SK-N-SH treated with all-trans-retinoic acid at 6 μM for 48 hours (cell line): ENCODE measurements at regions not wholly inside any gene's neighbourhood (a gene's known extent, or its start where the extent isn't known, plus 50 kb on each side); places are given as distances from the start of the nearest gene placed in this dataset.

ENCODE experiments used
- ATAC-seq: fragments of 200-7000 bp; cut with Tn5 transposase; 3 replicates; pipeline ENCODE4 v1.9.1; 2020; ENCODE audit warnings: mild to moderate bottlenecking, moderate library complexity
- BACH2 ChIP-seq: fragments of 250-450 bp; sonication (Bioruptor Pico); IDR thresholded peaks from 2 replicates; pipeline ENCODE4 v1.9.0; 2021; ENCODE audit warnings: mild to moderate bottlenecking, borderline replicate concordance
- CSDC2 ChIP-seq: fragments of 250-450 bp; sonication (Bioruptor Pico); IDR thresholded peaks from 2 replicates; pipeline ENCODE4 v1.5.0; 2020; ENCODE audit warnings: mild to moderate bottlenecking, moderate library complexity
- ESRRG ChIP-seq: fragments of 250-450 bp; sonication (Bioruptor Pico); IDR thresholded peaks from 2 replicates; pipeline ENCODE4 v1.6.1; 2021; ENCODE audit warnings: mild to moderate bottlenecking
- GLIS3 ChIP-seq: fragments of 250-450 bp; sonication (Bioruptor Pico); IDR thresholded peaks from 2 replicates; pipeline ENCODE4 v1.5.0; 2020; ENCODE audit warnings: mild to moderate bottlenecking, moderate library complexity
- OSR1 ChIP-seq: fragments of 250-450 bp; sonication (Bioruptor Pico); IDR thresholded peaks from 2 replicates; pipeline ENCODE4 v1.8.0; 2022; ENCODE audit warnings: moderate library complexity, mild to moderate bottlenecking, inconsistent platforms
- PPARA ChIP-seq: fragments of 250-450 bp; sonication (Bioruptor Pico); IDR thresholded peaks from 2 replicates; pipeline ENCODE4 v1.5.0; 2020; ENCODE audit warnings: mild to moderate bottlenecking, borderline replicate concordance
- RARB ChIP-seq: fragments of 250-450 bp; sonication (Bioruptor Pico); IDR thresholded peaks from 2 replicates; pipeline ENCODE4 v1.8.0; 2021; ENCODE audit warnings: mild to moderate bottlenecking, moderate library complexity
- SNAI2 ChIP-seq: fragments of 250-450 bp; sonication (Bioruptor Pico); IDR thresholded peaks from 2 replicates; pipeline ENCODE4 v1.5.0; 2020; ENCODE audit warnings: mild to moderate bottlenecking, moderate library complexity
- TCF4 ChIP-seq: fragments of 250-450 bp; sonication (Bioruptor Pico); IDR thresholded peaks from 2 replicates; pipeline ENCODE4 v1.8.0; 2021; ENCODE audit warnings: mild to moderate bottlenecking, moderate library complexity, borderline replicate concordance
- TOX ChIP-seq: fragments of 250-450 bp; sonication (Bioruptor Pico); IDR thresholded peaks from 2 replicates; pipeline ENCODE4 v1.8.0; 2021; ENCODE audit warnings: mild to moderate bottlenecking, moderate library complexity, borderline replicate concordance
- ZC3H10 ChIP-seq: fragments of 250-450 bp; sonication (Bioruptor Pico); IDR thresholded peaks from 2 replicates; pipeline ENCODE4 v1.5.1; 2021; ENCODE audit warnings: mild to moderate bottlenecking, moderate library complexity
- ZFP3 ChIP-seq: fragments of 250-450 bp; sonication (Bioruptor Pico); IDR thresholded peaks from 2 replicates; pipeline ENCODE4 v1.5.0; 2020; ENCODE audit warnings: mild to moderate bottlenecking, moderate library complexity
- ZFP30 ChIP-seq: fragments of 450-650 bp; formaldehyde crosslinking; IDR thresholded peaks from 2 replicates; pipeline ENCODE4 v1.5.0; 2022; ENCODE audit warnings: mild to moderate bottlenecking, moderate library complexity
- ZNF565 ChIP-seq: fragments of 450-650 bp; formaldehyde crosslinking; conservative IDR thresholded peaks from 2 replicates; pipeline ENCODE4 v1.5.0; 2020; ENCODE audit warnings: low read depth, mild to moderate bottlenecking, moderate library complexity
- ZNF70 ChIP-seq: fragments of 450-650 bp; formaldehyde crosslinking; IDR thresholded peaks from 2 replicates; pipeline ENCODE4 v1.5.0; 2020; ENCODE audit warnings: mild to moderate bottlenecking, moderate library complexity
- ZNF8 ChIP-seq: fragments of 450-650 bp; formaldehyde crosslinking; IDR thresholded peaks from 2 replicates; pipeline ENCODE4 v1.5.0; 2020; ENCODE audit warnings: mild to moderate bottlenecking, moderate library complexity
- TF ChIP-seq, protein P1 (sequence below): fragments of 250-450 bp; sonication (Bioruptor Pico); IDR thresholded peaks from 2 replicates; pipeline ENCODE4 v1.8.0; 2021; ENCODE audit warnings: low read depth, mild to moderate bottlenecking, moderate library complexity, borderline replicate concordance
- TF ChIP-seq, protein P2 (sequence below): fragments of 250-450 bp; sonication (Bioruptor Pico); IDR thresholded peaks from 2 replicates; pipeline ENCODE4 v1.5.0; 2020; ENCODE audit warnings: mild to moderate bottlenecking, moderate library complexity
- TF ChIP-seq, protein P3 (sequence below): fragments of 250-450 bp; sonication (Bioruptor Pico); IDR thresholded peaks from 2 replicates; pipeline ENCODE4 v1.5.1; 2020; ENCODE audit warnings: low read depth, mild to moderate bottlenecking, moderate library complexity
- TF ChIP-seq, protein P4 (sequence below): fragments of 250-450 bp; sonication (Bioruptor Pico); IDR thresholded peaks from 2 replicates; pipeline ENCODE4 v1.5.1; 2021; ENCODE audit warnings: mild to moderate bottlenecking, moderate library complexity

DNA sequence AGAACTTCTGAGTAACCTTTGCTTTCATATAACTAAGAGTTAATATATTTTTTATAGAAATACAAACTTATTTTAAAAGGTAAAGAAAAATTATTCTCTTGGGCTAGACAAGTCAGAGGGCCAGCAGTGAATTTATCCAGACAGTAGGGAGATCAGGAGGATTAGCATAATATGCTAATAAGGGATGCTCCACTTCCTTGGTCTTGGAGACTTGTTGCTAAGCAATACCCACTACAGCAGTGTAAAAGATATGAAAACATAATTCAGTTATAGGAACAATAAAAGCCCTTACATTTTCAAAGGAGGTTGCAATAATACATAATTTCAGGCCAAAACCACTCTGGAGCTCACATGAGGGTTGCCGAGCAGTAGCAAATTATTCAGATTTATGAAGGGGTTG is 615.6 kb downstream of the KCNH5 start:
- no peak for TF ChIP-seq ZFP3 (CRISPR knock-in tag)
- TF ChIP-seq GLIS3 (CRISPR knock-in tag): no peak
- no peak for TF ChIP-seq ESRRG (CRISPR knock-in tag)
- TF ChIP-seq SNAI2 (CRISPR knock-in tag): no peak
- TF ChIP-seq ZFP30 (CRISPR knock-in tag): no peak
- no peak for TF ChIP-seq BACH2 (CRISPR knock-in tag)
- no peak for TF ChIP-seq TOX (CRISPR knock-in tag)
- no peak for TF ChIP-seq PPARA (CRISPR knock-in tag)
- no peak for TF ChIP-seq ZNF8 (CRISPR knock-in tag)
- TF ChIP-seq TCF4: no peak
- TF ChIP-seq, protein P1, sequence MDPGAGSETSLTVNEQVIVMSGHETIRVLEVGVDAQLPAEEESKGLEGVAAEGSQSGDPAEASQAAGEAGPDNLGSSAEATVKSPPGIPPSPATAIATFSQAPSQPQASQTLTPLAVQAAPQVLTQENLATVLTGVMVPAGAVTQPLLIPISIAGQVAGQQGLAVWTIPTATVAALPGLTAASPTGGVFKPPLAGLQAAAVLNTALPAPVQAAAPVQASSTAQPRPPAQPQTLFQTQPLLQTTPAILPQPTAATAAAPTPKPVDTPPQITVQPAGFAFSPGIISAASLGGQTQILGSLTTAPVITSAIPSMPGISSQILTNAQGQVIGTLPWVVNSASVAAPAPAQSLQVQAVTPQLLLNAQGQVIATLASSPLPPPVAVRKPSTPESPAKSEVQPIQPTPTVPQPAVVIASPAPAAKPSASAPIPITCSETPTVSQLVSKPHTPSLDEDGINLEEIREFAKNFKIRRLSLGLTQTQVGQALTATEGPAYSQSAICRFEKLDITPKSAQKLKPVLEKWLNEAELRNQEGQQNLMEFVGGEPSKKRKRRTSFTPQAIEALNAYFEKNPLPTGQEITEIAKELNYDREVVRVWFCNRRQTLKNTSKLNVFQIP (CRISPR knock-in tag): no peak
- TF ChIP-seq ZNF70 (CRISPR knock-in tag): no peak
- ATAC-seq: no peak

DNA sequence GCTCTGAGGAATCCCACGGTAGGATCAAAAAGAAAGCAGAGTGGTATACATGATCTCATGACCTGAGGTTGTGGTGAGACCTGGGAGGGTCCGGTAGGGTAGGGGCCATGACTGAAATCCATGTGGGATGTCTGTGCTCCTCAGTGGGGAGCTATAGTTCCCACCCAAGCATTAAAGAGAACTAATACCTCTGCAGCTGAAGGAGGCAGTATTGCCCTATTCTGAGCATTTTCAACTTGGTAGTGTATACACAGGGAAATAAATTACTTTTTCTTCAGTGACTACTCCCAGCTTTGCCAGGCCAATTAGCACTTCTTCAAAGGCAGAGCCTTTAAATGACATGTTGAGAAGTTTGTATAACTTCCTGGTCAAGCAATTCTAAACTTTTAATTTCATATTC is 613.8 kb downstream of the KCNH5 start:
- ATAC-seq: no peak

DNA sequence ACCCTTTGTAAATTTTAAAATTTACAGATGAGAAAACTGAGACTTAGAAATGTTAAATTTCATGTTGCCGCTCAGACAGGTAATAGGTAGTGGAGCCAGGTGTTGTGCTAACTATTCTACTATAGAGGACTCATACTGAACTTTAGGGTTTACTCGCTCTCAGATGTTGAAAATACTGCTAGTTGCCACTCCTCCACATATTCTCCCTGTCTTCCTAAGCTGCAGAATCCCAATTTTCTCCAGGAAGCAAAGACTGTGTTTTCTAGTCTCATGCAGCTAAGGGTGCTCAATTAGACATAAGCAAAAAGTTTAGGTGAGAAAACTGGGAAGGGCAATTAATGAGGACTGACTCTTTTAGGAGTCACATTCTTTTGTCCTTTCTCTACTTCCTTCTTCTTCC is 612.3 kb downstream of the KCNH5 start:
- TF ChIP-seq ZNF565 (CRISPR knock-in tag) (no peak), PPARA (CRISPR knock-in tag) (no peak), OSR1 (CRISPR knock-in tag) (no peak), GLIS3 (CRISPR knock-in tag) (no peak), TOX (CRISPR knock-in tag) (no peak), ZNF70 (CRISPR knock-in tag) (no peak), ZC3H10 (CRISPR knock-in tag) (no peak)
- TF ChIP-seq, protein P2, sequence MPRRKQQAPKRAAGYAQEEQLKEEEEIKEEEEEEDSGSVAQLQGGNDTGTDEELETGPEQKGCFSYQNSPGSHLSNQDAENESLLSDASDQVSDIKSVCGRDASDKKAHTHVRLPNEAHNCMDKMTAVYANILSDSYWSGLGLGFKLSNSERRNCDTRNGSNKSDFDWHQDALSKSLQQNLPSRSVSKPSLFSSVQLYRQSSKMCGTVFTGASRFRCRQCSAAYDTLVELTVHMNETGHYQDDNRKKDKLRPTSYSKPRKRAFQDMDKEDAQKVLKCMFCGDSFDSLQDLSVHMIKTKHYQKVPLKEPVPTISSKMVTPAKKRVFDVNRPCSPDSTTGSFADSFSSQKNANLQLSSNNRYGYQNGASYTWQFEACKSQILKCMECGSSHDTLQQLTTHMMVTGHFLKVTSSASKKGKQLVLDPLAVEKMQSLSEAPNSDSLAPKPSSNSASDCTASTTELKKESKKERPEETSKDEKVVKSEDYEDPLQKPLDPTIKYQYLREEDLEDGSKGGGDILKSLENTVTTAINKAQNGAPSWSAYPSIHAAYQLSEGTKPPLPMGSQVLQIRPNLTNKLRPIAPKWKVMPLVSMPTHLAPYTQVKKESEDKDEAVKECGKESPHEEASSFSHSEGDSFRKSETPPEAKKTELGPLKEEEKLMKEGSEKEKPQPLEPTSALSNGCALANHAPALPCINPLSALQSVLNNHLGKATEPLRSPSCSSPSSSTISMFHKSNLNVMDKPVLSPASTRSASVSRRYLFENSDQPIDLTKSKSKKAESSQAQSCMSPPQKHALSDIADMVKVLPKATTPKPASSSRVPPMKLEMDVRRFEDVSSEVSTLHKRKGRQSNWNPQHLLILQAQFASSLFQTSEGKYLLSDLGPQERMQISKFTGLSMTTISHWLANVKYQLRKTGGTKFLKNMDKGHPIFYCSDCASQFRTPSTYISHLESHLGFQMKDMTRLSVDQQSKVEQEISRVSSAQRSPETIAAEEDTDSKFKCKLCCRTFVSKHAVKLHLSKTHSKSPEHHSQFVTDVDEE (CRISPR knock-in tag): no peak
- TF ChIP-seq, protein P3, sequence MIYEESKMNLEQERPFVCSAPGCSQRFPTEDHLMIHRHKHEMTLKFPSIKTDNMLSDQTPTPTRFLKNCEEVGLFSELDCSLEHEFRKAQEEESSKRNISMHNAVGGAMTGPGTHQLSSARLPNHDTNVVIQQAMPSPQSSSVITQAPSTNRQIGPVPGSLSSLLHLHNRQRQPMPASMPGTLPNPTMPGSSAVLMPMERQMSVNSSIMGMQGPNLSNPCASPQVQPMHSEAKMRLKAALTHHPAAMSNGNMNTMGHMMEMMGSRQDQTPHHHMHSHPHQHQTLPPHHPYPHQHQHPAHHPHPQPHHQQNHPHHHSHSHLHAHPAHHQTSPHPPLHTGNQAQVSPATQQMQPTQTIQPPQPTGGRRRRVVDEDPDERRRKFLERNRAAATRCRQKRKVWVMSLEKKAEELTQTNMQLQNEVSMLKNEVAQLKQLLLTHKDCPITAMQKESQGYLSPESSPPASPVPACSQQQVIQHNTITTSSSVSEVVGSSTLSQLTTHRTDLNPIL (CRISPR knock-in tag): no peak
- TF ChIP-seq, all 23 proteins: peak for 0

More for the DNA sequence above, 613.8 kb downstream of the KCNH5 start:
- TF ChIP-seq RARB (CRISPR knock-in tag) (no peak), ZC3H10 (CRISPR knock-in tag) (no peak), ZNF8 (CRISPR knock-in tag) (no peak), TOX (CRISPR knock-in tag) (no peak), ZFP3 (CRISPR knock-in tag) (no peak), ZNF70 (CRISPR knock-in tag) (no peak), GLIS3 (CRISPR knock-in tag) (no peak), ESRRG (CRISPR knock-in tag) (no peak)
- TF ChIP-seq, protein P4, sequence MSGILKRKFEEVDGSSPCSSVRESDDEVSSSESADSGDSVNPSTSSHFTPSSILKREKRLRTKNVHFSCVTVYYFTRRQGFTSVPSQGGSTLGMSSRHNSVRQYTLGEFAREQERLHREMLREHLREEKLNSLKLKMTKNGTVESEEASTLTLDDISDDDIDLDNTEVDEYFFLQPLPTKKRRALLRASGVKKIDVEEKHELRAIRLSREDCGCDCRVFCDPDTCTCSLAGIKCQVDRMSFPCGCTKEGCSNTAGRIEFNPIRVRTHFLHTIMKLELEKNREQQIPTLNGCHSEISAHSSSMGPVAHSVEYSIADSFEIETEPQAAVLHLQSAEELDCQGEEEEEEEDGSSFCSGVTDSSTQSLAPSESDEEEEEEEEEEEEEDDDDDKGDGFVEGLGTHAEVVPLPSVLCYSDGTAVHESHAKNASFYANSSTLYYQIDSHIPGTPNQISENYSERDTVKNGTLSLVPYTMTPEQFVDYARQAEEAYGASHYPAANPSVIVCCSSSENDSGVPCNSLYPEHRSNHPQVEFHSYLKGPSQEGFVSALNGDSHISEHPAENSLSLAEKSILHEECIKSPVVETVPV (CRISPR knock-in tag): no peak

DNA sequence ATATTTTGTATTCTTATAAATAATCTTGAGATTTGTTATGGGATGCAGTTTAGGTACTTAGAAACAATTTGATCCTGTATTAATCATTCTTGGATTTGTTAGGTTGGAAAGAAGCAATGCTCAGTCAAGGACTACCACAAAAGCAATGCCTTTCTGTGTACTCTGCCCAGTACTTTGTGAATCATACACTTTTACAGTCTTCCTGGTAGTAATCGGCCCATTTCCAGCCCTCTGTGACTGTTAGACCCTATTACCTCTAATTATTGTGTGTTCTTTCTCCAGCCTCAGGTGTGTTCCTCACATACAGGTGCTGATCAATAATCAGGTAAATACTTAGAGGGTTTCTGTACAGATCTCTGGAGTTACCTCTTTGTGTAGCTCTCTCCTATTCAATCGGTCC is 609.0 kb downstream of the KCNH5 start:
- no peak for ATAC-seq
- no peak for TF ChIP-seq CSDC2 (CRISPR knock-in tag)
- TF ChIP-seq, protein P1 (CRISPR knock-in tag): no peak
- TF ChIP-seq ESRRG (CRISPR knock-in tag): no peak
- TF ChIP-seq SNAI2 (CRISPR knock-in tag): no peak
- TF ChIP-seq, protein P4 (CRISPR knock-in tag): no peak
- no peak for TF ChIP-seq BACH2 (CRISPR knock-in tag)
- TF ChIP-seq, protein P2 (CRISPR knock-in tag): no peak
- TF ChIP-seq PPARA (CRISPR knock-in tag): no peak
- TF ChIP-seq ZNF8 (CRISPR knock-in tag): no peak
- TF ChIP-seq RARB (CRISPR knock-in tag): no peak
- no peak for TF ChIP-seq TCF4
- TF ChIP-seq ZNF70 (CRISPR knock-in tag): no peak
- no peak for TF ChIP-seq ZFP30 (CRISPR knock-in tag)

More for the DNA sequence above, 612.3 kb downstream of the KCNH5 start:
- no peak for ATAC-seq
